Upper lobe of left lung (tissue), 6 donors: ENCODE measurements at regions not wholly inside any gene's neighbourhood (a gene's known extent, or its start where the extent isn't known, plus 50 kb on each side); places are given as distances from the start of the nearest gene placed in this dataset.

Experiments
- ATAC-seq, 2 donors: fragments of 200-7000 bp; cut with Tn5 transposase; one replicate each; pipeline ENCODE4 v1.9.1; 2022; ENCODE audit warnings: mild to moderate bottlenecking in 2 of 2, moderate library complexity in 2 of 2; ENCODE audit not compliant: low FRiP score in 2 of 2
- DNase-seq, 2 donors: peaks; one replicate each; pipeline ENCODE4 v3.0.0-alpha.2; 2019 to 2020
- H3K27ac ChIP-seq, 4 donors: fragments of 200-600 bp; sonication (generic); one replicate each; pipeline ENCODE4 v1.5.1; 2016 to 2019
- H3K27me3 ChIP-seq, 4 donors: fragments of 200-600 bp; sonication (generic); one replicate each; pipeline ENCODE4 v1.5.1; 2017 to 2019
- H3K36me3 ChIP-seq, 4 donors: fragments of 200-600 bp; sonication (generic); one replicate each; pipeline ENCODE4 v1.5.1; 2016 to 2019
- H3K4me1 ChIP-seq, 4 donors: fragments of 200-600 bp; sonication (generic); one replicate each; pipeline ENCODE4 v1.5.1; 2018 to 2019
- H3K4me3 ChIP-seq, 4 donors: fragments of 200-600 bp; sonication (generic); one replicate each; pipeline ENCODE4 v1.5.1; 2017 to 2019; ENCODE audit warnings: mild to moderate bottlenecking in 2 of 4, moderate library complexity in 1 of 4
- H3K9me3 ChIP-seq, 4 donors: fragments of 200-600 bp; sonication (generic); one replicate each; pipeline ENCODE4 v1.5.1; 2018 to 2019
- CTCF ChIP-seq, 6 experiments: fragments of 450-650 bp in 4 of 6; fragments of 200-600 bp in 2 of 6; sonication (generic) in 2 of 6; IDR thresholded peaks; one replicate each; pipeline ENCODE4 v1.5.1; 2016 to 2019; ENCODE audit warnings: antibody characterized with exemption in 6 of 6
- EP300 ChIP-seq, 4 donors: sonication (generic); formaldehyde crosslinking; IDR thresholded peaks; one replicate each; pipeline ENCODE4 v1.5.1; 2017; ENCODE audit warnings: antibody characterized with exemption in 4 of 4, control low read depth in 2 of 4
- POLR2A ChIP-seq, 4 donors: fragments of 450-650 bp; IDR thresholded peaks; one replicate each; pipeline ENCODE4 v1.5.1; 2016 to 2017; ENCODE audit warnings: antibody characterized with exemption in 4 of 4, mild to moderate bottlenecking in 2 of 4
- POLR2AphosphoS5 ChIP-seq, 2 donors: sonication (generic); formaldehyde crosslinking; IDR thresholded peaks; one replicate each; pipeline ENCODE4 v1.5.1; 2017; ENCODE audit warnings: antibody characterized with exemption in 2 of 2
- WGBS, 2 donors: methylation state at CpG; one replicate each; pipeline ENCODE4 v1.1.5; 2017 to 2018; 5-methylcytosine and 5-hydroxymethylcytosine counted together
- donor health status: DM: no; HTN: no; CAD: no; lungs with moderate emphysema.
- donor health status: DM: no; HTN: yes; CAD: no; lungs with severe emphysema.

GRCh38 chr5:136717917-136718316 is 352.6 kb upstream of the TRPC7 start:
- no peaks in the 10 kb centered on the region for H3K9me3 ChIP-seq

GRCh38 chr5:136714286-136714685 is 348.9 kb upstream of the TRPC7 start:
- TF ChIP-seq POLR2A (IDR thresholded peaks at IDR 0.05) (no peak), POLR2AphosphoS5 (IDR thresholded peaks at IDR 0.05) (no peak), CTCF (IDR thresholded peaks at IDR 0.05) (no peak), EP300 (IDR thresholded peaks at IDR 0.05) (no peak)
- 77 to 86% methylated on average over 1 of the region's 1 CpG for WGBS, 2 donors
- no peaks in the 10 kb centered on the region for H3K4me1 ChIP-seq
- DNase-seq (no peak), ATAC-seq (no peak)
- no peaks in the 10 kb centered on the region for H3K27me3 ChIP-seq
- H3K27ac ChIP-seq = no peak overlapping the region
- no peak overlapping the region for H3K4me3 ChIP-seq
- H3K36me3 ChIP-seq = no peaks in the 10 kb centered on the region
- H3K9me3 ChIP-seq = no peaks in the 10 kb centered on the region

More at GRCh38 chr5:136717917-136718316, 352.6 kb upstream of the TRPC7 start:
- H3K36me3 ChIP-seq = no peaks in the 10 kb centered on the region
- ATAC-seq = no peak
- TF ChIP-seq EP300 (IDR thresholded peaks at IDR 0.05) (no peak), POLR2AphosphoS5 (IDR thresholded peaks at IDR 0.05) (no peak), POLR2A (IDR thresholded peaks at IDR 0.05) (no peak), CTCF (IDR thresholded peaks at IDR 0.05) (no peak)
- no peak overlapping the region for H3K27ac ChIP-seq
- no peak overlapping the region for H3K4me3 ChIP-seq
- H3K4me1 ChIP-seq = no peaks in the 10 kb centered on the region
- no peak for DNase-seq
- H3K27me3 ChIP-seq = no peaks in the 10 kb centered on the region

- TF ChIP-seq POLR2A (IDR thresholded peaks at IDR 0.05) (no peak), CTCF (IDR thresholded peaks at IDR 0.05) (no peak), EP300 (IDR thresholded peaks at IDR 0.05) (no peak), POLR2AphosphoS5 (IDR thresholded peaks at IDR 0.05) (no peak)
- DNase-seq (no peak), ATAC-seq (no peak)
- Histone ChIP-seq H3K4me3 (no peak overlapping the region), H3K27me3 (no peaks in the 10 kb centered on the region), H3K27ac (no peak overlapping the region), H3K4me1 (no peaks in the 10 kb centered on the region), H3K36me3 (no peaks in the 10 kb centered on the region), H3K9me3 (no peaks in the 10 kb centered on the region)
Observed at GRCh38 chr5:136712628-136713027, 347.3 kb upstream of the TRPC7 start.

GRCh38 chr5:136710834-136711233 is 345.5 kb upstream of the TRPC7 start:
- DNase-seq = no peak
- 83 to 89% methylated on average over 3 of the region's 3 CpGs for WGBS, 2 donors
- H3K4me1 ChIP-seq = no peaks in the 10 kb centered on the region

More at GRCh38 chr5:136710834-136711233, 345.5 kb upstream of the TRPC7 start:
- no peaks in the 10 kb centered on the region for H3K36me3 ChIP-seq
- H3K4me3 ChIP-seq = no peak overlapping the region
- ATAC-seq = no peak
- H3K9me3 ChIP-seq = no peaks in the 10 kb centered on the region
- TF ChIP-seq POLR2A (IDR thresholded peaks at IDR 0.05) (no peak), POLR2AphosphoS5 (IDR thresholded peaks at IDR 0.05) (no peak), CTCF (IDR thresholded peaks at IDR 0.05) (no peak), EP300 (IDR thresholded peaks at IDR 0.05) (no peak)
- no peak overlapping the region for H3K27ac ChIP-seq
- H3K27me3 ChIP-seq = no peaks in the 10 kb centered on the region
